ENCODE measurements at regions not wholly inside any gene's neighbourhood (a gene's known extent, or its start where the extent isn't known, plus 50 kb on each side); places are given as distances from the start of the nearest gene placed in this dataset.
"Not testable (repeated sequence)": the region's sequence is repeated elsewhere in the genome, so short reads cannot be mapped to it uniquely, and the experiment has no call there.

DNA sequence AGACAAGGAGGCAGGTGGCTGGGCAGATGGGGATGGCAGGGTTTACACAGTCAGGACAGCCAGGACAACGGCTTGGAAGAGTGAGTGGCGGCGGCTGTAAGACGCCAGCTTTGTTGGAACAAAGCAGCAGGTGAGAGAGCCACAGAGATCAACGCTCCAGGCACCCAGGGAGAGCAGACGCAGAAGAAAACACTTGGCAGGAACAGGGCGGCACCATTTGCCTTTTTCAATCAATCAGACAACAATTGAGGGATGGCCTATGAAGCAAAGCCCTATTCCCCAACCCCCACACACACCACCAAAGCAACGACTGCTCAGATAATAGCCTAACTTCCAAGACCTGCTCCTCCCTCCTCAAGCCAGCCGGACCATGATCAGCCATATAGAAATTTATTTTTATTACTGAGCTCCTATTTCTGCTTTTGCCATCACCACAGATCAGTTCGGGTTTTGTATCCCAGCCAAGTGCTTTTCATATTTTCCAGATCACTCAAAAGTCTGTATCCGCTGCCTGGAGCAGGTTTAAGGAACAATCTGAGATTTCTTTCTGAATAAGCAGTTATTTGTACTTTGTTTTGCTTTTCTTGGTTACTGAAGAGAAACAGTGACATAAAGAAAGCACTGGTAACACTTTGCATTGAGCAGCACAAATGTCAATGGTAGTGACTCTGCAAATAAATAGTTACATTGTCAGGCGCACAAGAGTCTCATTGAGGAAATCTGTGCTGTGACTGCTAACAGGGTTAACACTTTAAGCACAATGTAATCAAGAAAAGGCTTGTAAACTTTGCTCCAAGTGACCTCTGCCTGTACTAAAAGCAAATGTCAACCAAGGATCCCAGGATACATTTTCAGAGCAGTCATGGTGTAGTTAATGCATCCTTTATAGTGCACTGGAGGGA is 81.8 kb upstream of the RBPJ start:
- DNase-seq = no peak
- TF ChIP-seq POLR2A (IDR thresholded peaks at IDR 0.05; ENCODE audit: low read length) (no peak), GATA1 (IDR thresholded peaks at IDR 0.05; ENCODE audit: low read depth, low read length) (no peak)

GRCh38 chr4:26239801-26240200 is 81.0 kb upstream of the RBPJ start:
- DNase-seq = no peak
- no peak for TF ChIP-seq GATA1 (IDR thresholded peaks at IDR 0.05; ENCODE audit: low read depth, low read length)
- no peak for TF ChIP-seq POLR2A (IDR thresholded peaks at IDR 0.05; ENCODE audit: low read length)

DNA sequence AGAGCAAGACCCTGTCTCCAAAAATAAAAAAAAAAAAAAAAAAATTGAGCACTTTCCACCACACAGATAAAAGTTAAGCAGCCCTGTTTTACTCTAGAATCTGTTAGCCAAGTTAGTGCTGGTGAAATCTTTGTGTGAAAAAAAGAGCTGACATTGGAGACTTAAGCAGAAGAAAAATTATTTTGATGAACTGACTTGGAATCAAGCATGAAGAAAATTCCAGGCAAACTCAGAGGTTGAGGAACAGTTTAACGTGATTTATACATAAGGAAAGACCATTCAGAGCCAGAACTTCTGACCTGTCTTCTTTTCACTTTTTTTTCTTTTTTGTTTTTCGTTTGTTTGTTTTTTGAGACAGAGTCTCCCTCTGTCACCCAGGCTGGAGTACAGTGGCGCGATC is 79.6 kb upstream of the RBPJ start:
- TF ChIP-seq GATA1 (IDR thresholded peaks at IDR 0.05; ENCODE audit: low read depth, low read length) = no peak
- TF ChIP-seq POLR2A (IDR thresholded peaks at IDR 0.05; ENCODE audit: low read length) = no peak
- DNase-seq = no peak

DNA sequence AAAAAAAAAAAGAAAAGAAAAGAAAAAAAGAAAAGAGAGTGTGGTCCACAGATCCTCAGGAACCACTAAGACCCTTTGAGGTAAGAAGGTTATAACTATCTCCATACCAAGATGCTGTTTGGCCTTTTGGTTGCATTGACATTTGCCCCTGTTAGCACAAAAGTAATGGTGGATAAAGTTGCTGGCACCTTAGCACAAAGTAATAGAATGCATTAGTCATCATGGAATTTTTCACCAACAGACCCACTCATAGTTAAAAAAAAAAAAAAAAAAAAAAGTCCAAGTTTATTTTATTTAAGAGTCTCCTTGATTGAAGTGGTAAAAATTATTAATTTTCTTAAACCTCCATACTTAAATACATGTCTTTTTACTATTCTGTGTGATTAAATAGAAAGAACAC is 78.4 kb upstream of the RBPJ start:
- DNase-seq = no peak
- TF ChIP-seq POLR2A (IDR thresholded peaks at IDR 0.05; ENCODE audit: low read length) (no peak), GATA1 (IDR thresholded peaks at IDR 0.05; ENCODE audit: low read depth, low read length) (no peak)

GRCh38 chr4:26244138-26244537 is 76.7 kb upstream of the RBPJ start:
- DNase-seq = not testable (repeated sequence)

- DNase-seq = no peak
- no peak for TF ChIP-seq POLR2A (IDR thresholded peaks at IDR 0.05; ENCODE audit: low read length)
- TF ChIP-seq GATA1 (IDR thresholded peaks at IDR 0.05; ENCODE audit: low read depth, low read length) = no peak
Observed at GRCh38 chr4:26248647-26249046, 72.2 kb upstream of the RBPJ start.

DNA sequence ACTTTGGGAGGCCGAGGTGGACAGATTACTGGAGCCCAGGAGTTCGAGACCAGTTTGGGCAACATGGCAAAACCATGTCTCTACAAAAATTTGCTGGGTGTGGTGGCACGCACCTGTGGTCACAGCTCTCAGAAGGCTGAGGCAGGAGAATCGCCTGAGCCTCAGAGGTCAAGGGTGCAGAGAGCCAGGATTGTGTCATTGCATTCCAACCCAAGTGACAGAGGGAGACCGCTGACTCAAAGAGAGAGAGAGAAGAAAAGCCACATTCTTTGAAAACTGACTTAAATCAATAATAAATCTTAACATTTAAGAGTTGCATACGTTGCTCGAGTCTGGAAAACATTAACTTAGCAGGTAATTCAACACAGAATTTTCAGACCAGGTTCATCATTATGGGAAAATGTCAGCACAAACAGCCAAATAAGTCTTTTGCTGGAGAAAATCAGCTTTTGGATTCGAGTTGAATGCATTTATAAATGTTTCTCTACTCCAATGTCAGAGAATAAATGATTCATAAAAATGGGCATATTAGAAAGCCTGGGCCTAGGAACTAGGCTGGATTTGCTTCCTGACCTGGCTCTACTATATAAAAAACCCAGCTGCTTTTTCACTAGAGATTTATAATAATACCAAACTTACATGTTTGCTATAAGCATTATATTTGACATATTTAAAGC is 68.3 kb upstream of the RBPJ start:
- TF ChIP-seq GATA1 (IDR thresholded peaks at IDR 0.05; ENCODE audit: low read depth, low read length) (no peak), POLR2A (IDR thresholded peaks at IDR 0.05; ENCODE audit: low read length) (no peak)
- DNase-seq = no peak

DNA sequence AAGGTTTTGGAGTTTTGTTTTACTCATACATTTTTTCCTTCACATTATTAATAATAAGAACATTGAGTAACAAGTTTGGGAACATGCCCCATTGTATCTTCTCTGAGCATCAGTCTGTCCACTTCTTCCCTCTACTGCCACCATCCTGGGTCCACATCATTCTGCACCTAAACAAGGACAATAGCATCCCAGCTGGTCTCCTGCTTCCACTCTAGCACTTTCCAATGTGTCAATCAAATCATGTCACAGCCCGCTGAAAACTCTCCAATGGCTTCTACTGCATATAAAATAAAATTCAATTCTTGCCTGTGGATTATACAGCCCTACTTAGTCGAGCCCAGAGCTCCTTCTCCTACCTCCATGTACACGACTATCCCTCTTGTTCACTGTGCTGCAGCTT is 66.8 kb upstream of the RBPJ start:
- TF ChIP-seq POLR2A (IDR thresholded peaks at IDR 0.05; ENCODE audit: low read length) (no peak), GATA1 (IDR thresholded peaks at IDR 0.05; ENCODE audit: low read depth, low read length) (no peak)
- no peak for DNase-seq

- no peak for DNase-seq
- TF ChIP-seq GATA1 (IDR thresholded peaks at IDR 0.05; ENCODE audit: low read depth, low read length) = no peak
- no peak for TF ChIP-seq POLR2A (IDR thresholded peaks at IDR 0.05; ENCODE audit: low read length)
Observed at GRCh38 chr4:26255989-26256388, 64.8 kb upstream of the RBPJ start.

- not testable (repeated sequence) for DNase-seq
Observed at GRCh38 chr4:26257444-26257843, 63.4 kb upstream of the RBPJ start.

DNA sequence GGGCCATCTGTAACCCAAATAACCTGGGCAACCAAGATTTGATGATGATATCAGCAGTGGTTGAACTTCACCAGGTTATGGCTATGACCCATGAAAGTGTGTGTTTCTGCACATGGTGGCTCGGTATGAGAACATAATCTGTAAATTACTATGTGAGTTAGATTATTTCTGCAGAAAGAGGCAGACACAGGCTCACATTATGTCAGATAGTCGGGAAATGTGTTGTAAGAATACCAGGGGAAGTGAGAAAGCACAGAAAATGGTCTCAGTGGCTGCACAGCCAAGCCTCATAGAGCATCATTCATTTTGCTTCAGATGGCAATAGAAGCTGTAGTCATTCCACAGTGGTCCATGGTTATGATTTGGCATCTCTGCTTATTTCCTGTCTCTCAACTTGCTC is 63.0 kb upstream of the RBPJ start:
- no peak for DNase-seq

DNA sequence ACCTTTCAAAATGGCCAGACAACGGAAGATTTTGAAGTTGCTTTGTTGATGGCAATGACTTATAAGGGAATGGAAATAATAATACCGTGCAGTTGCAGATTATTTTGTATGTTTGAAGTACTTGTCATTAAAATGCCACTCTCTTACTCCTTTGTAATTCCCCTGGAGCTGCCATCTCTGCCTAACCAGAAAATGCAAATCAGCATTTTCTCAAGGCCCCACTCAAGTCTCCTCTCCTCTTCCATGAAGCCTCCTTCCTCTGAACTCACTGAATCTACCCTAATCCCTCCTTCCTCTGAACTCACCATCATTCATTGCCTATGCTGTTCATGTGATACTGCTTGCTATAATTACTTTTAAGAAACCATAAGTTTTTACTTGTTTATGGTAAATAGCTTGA is 60.2 kb upstream of the RBPJ start:
- DNase-seq = no peak
- TF ChIP-seq GATA1 (IDR thresholded peaks at IDR 0.05; ENCODE audit: low read depth, low read length) (no peak), POLR2A (IDR thresholded peaks at IDR 0.05; ENCODE audit: low read length) (no peak)

More for the DNA sequence above, 63.0 kb upstream of the RBPJ start:
- TF ChIP-seq POLR2A (IDR thresholded peaks at IDR 0.05; ENCODE audit: low read length) (no peak), GATA1 (IDR thresholded peaks at IDR 0.05; ENCODE audit: low read depth, low read length) (no peak)

DNA sequence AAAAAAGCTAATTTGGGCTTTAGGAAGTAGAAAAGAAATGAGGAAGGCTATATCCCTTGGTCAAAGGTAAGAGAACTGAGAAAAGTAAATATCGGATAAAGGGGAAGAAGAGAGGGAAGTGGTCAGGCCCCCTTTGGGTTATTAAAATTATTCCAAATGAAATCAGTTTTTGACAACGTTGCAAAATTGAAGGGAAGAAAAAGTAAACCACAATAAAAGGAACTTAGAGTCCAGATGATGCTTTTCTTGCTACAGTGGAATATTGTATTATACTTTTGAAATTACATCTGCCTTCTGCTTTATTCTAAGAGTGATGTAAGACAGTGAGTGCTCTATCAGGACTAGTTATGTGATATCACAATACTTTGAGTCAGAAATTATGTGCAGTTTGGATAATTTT is 59.4 kb upstream of the RBPJ start:
- no peak for TF ChIP-seq POLR2A (IDR thresholded peaks at IDR 0.05; ENCODE audit: low read length)
- no peak for TF ChIP-seq GATA1 (IDR thresholded peaks at IDR 0.05; ENCODE audit: low read depth, low read length)
- no peak for DNase-seq

DNA sequence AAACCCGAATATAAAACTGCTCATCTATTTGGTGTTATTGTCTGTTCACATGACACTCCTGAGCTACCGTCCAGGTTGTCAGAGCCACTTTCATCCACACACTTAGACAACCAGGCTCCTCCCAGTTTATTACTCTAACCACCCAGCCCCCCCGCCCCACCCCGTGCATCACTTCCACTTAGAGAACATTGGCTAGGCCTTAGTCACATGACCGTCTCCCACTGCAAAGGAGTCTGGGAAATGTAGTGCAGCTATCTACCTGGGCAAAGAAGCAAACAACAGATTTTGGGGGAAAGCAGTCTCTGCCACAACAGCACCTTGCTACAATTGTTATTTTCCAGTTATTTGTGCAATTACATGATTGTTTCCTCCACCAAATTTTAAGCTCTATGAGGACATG is 57.6 kb upstream of the RBPJ start:
- no peak for TF ChIP-seq GATA1 (IDR thresholded peaks at IDR 0.05; ENCODE audit: low read depth, low read length)
- no peak for TF ChIP-seq POLR2A (IDR thresholded peaks at IDR 0.05; ENCODE audit: low read length)
- peak in 1 of 2 experiments; percentile 3 for DNase-seq

DNA sequence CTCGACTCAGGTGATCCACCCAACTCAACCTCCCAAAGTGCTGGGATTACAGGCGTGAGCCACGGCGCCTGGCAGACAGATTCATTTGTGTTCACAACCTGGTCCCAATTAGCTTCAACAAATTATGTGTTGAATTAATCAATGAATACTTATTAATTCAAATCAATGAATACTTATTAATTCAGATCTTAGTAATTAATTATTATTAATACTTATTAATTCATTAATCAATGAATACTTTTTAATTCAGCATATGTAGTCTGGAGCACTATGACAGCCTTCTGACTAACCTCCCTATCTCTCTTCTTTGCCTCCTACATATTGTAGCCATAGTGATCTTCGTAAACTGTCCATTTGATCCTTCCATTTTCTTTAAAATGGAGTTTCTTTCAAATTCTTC is 56.7 kb upstream of the RBPJ start:
- TF ChIP-seq POLR2A (IDR thresholded peaks at IDR 0.05; ENCODE audit: low read length) (no peak), GATA1 (IDR thresholded peaks at IDR 0.05; ENCODE audit: low read depth, low read length) (no peak)
- DNase-seq = no peak

Data from erythroblast (primary cell).